ENCODE measurements at regions not wholly inside any gene's neighbourhood (a gene's known extent, or its start where the extent isn't known, plus 50 kb on each side); places are given as distances from the start of the nearest gene placed in this dataset.

GRCh38 chr9:89738137-89738932 lies 133.5 kb downstream of the GADD45G start:
- Mint-ChIP-seq H3K27ac (no peak overlapping the region), H3K4me3 (no peak overlapping the region), H3K9me3 (no peaks in the 10 kb centered on the region), H3K36me3 (no peaks in the 10 kb centered on the region), H3K4me1 (peaks cover 35% of the 10 kb centered on the region)
- ATAC-seq (no peak), DNase-seq (ENCODE audit: low spot score in 2 of 2) (no peak)

GRCh38 chr9:89739511-89739910 lies 134.7 kb downstream of the GADD45G start:
- ATAC-seq (peak; percentile 79), DNase-seq (ENCODE audit: low spot score in 2 of 2) (peak in 1 of 2 donors; percentile 55)
- H3K4me1 Mint-ChIP-seq = peaks cover 46% of the 10 kb centered on the region
- peak overlapping the region; percentile 43 for H3K27ac Mint-ChIP-seq
- no peaks in the 10 kb centered on the region for H3K36me3 Mint-ChIP-seq
- peak overlapping the region; percentile 19 for H3K4me3 Mint-ChIP-seq
- no peaks in the 10 kb centered on the region for H3K9me3 Mint-ChIP-seq

- DNase-seq (ENCODE audit: low spot score in 2 of 2) = no peak
- no peak for ATAC-seq
- Mint-ChIP-seq H3K36me3 (no peaks in the 10 kb centered on the region), H3K9me3 (no peaks in the 10 kb centered on the region), H3K4me1 (peaks cover 49% of the 10 kb centered on the region), H3K4me3 (peak overlapping the region; percentile 19), H3K27ac (peak overlapping the region; percentile 43)
These were observed 135.1 kb downstream of the GADD45G start for GRCh38 chr9:89739916-89740315.

GRCh38 chr9:89740722-89741121 lies 135.9 kb downstream of the GADD45G start:
- peak overlapping the region; percentile 44 for H3K4me3 Mint-ChIP-seq
- H3K4me1 Mint-ChIP-seq = peaks cover 55% of the 10 kb centered on the region
- H3K36me3 Mint-ChIP-seq = no peaks in the 10 kb centered on the region
- DNase-seq (ENCODE audit: low spot score in 2 of 2) (no peak), ATAC-seq (peak; percentile 75)
- H3K27ac Mint-ChIP-seq = peak overlapping the region; percentile 43
- no peaks in the 10 kb centered on the region for H3K9me3 Mint-ChIP-seq

- H3K9me3 Mint-ChIP-seq = no peaks in the 10 kb centered on the region
- no peak for ATAC-seq
- H3K36me3 Mint-ChIP-seq = no peaks in the 10 kb centered on the region
- peak overlapping the region; percentile 79 for H3K27ac Mint-ChIP-seq
- no peak for DNase-seq (ENCODE audit: low spot score in 2 of 2)
- H3K4me3 Mint-ChIP-seq = peak overlapping the region; percentile 52
- H3K4me1 Mint-ChIP-seq = peaks cover 58% of the 10 kb centered on the region
These were observed 137.8 kb downstream of the GADD45G start for GRCh38 chr9:89742660-89743059.

GRCh38 chr9:89743216-89743572 lies 138.4 kb downstream of the GADD45G start:
- ATAC-seq = peak; percentile 39
- Mint-ChIP-seq H3K4me3 (peak overlapping the region; percentile 52), H3K27ac (peak overlapping the region; percentile 79), H3K4me1 (peaks cover 58% of the 10 kb centered on the region), H3K9me3 (no peaks in the 10 kb centered on the region), H3K36me3 (no peaks in the 10 kb centered on the region)
- DNase-seq (ENCODE audit: low spot score in 2 of 2) = peak in 1 of 2 donors; percentile 67

GRCh38 chr9:89743573-89744254 lies 138.9 kb downstream of the GADD45G start:
- peak in 1 of 2 donors; percentile 53 for DNase-seq (ENCODE audit: low spot score in 2 of 2)
- H3K9me3 Mint-ChIP-seq = no peaks in the 10 kb centered on the region
- H3K36me3 Mint-ChIP-seq = no peaks in the 10 kb centered on the region
- H3K4me1 Mint-ChIP-seq = peaks cover 55% of the 10 kb centered on the region
- peak overlapping the region; percentile 52 for H3K4me3 Mint-ChIP-seq
- peak; percentile 71 for ATAC-seq
- H3K27ac Mint-ChIP-seq = peak overlapping the region; percentile 79

- H3K36me3 Mint-ChIP-seq = no peaks in the 10 kb centered on the region
- H3K4me1 Mint-ChIP-seq = peaks cover 55% of the 10 kb centered on the region
- DNase-seq (ENCODE audit: low spot score in 2 of 2) (no peak), ATAC-seq (no peak)
- no peaks in the 10 kb centered on the region for H3K9me3 Mint-ChIP-seq
- peak overlapping the region; percentile 79 for H3K27ac Mint-ChIP-seq
- peak overlapping the region; percentile 52 for H3K4me3 Mint-ChIP-seq
These were observed 139.4 kb downstream of the GADD45G start for GRCh38 chr9:89744255-89744648.

- DNase-seq (ENCODE audit: low spot score in 2 of 2) = no peak
- no peaks in the 10 kb centered on the region for H3K36me3 Mint-ChIP-seq
- H3K27ac Mint-ChIP-seq = peak overlapping the region; percentile 56
- H3K4me1 Mint-ChIP-seq = peaks cover 55% of the 10 kb centered on the region
- no peaks in the 10 kb centered on the region for H3K9me3 Mint-ChIP-seq
- peak overlapping the region; percentile 52 for H3K4me3 Mint-ChIP-seq
- no peak for ATAC-seq
These were observed 139.9 kb downstream of the GADD45G start for GRCh38 chr9:89744730-89745129.

- Mint-ChIP-seq H3K9me3 (no peaks in the 10 kb centered on the region), H3K27ac (peak overlapping the region; percentile 68), H3K4me3 (no peak overlapping the region), H3K36me3 (no peaks in the 10 kb centered on the region), H3K4me1 (peaks cover 44% of the 10 kb centered on the region)
- no peak for ATAC-seq
- DNase-seq (ENCODE audit: low spot score in 2 of 2) = no peak
These were observed 141.0 kb downstream of the GADD45G start for GRCh38 chr9:89745601-89746376.

- Mint-ChIP-seq H3K9me3 (no peaks in the 10 kb centered on the region), H3K4me1 (peaks cover 40% of the 10 kb centered on the region), H3K27ac (no peak overlapping the region), H3K36me3 (no peaks in the 10 kb centered on the region), H3K4me3 (no peak overlapping the region)
- no peak for DNase-seq (ENCODE audit: low spot score in 2 of 2)
- no peak for ATAC-seq
These were observed 141.7 kb downstream of the GADD45G start for GRCh38 chr9:89746385-89747116.

GRCh38 chr9:89747596-89747995 lies 142.8 kb downstream of the GADD45G start:
- Mint-ChIP-seq H3K4me1 (peaks cover 40% of the 10 kb centered on the region), H3K36me3 (no peaks in the 10 kb centered on the region), H3K27ac (no peak overlapping the region), H3K4me3 (no peak overlapping the region), H3K9me3 (no peaks in the 10 kb centered on the region)
- no peak for ATAC-seq
- no peak for DNase-seq (ENCODE audit: low spot score in 2 of 2)

GRCh38 chr9:89748021-89748670 lies 143.3 kb downstream of the GADD45G start:
- H3K9me3 Mint-ChIP-seq = no peaks in the 10 kb centered on the region
- H3K4me3 Mint-ChIP-seq = no peak overlapping the region
- H3K36me3 Mint-ChIP-seq = no peaks in the 10 kb centered on the region
- DNase-seq (ENCODE audit: low spot score in 2 of 2) (no peak), ATAC-seq (no peak)
- peaks cover 36% of the 10 kb centered on the region for H3K4me1 Mint-ChIP-seq
- no peak overlapping the region for H3K27ac Mint-ChIP-seq

GRCh38 chr9:89748831-89749499 lies 144.2 kb downstream of the GADD45G start:
- H3K4me3 Mint-ChIP-seq = no peak overlapping the region
- ATAC-seq = no peak
- no peaks in the 10 kb centered on the region for H3K36me3 Mint-ChIP-seq
- peak overlapping the region; percentile 3 for H3K27ac Mint-ChIP-seq
- DNase-seq (ENCODE audit: low spot score in 2 of 2) = no peak
- H3K4me1 Mint-ChIP-seq = peaks cover 27% of the 10 kb centered on the region
- H3K9me3 Mint-ChIP-seq = no peaks in the 10 kb centered on the region

All from stimulated activated effector memory CD8-positive, alpha-beta T cell treated with anti-CD3 and anti-CD28 coated beads, Interleukin-12 subunit alpha, Interleukin-12 subunit beta, amount 100 ng/mL, for 72 hours (primary cell).